OCI-LY1 (cell line): ENCODE measurements at regions not wholly inside any gene's neighbourhood (a gene's known extent, or its start where the extent isn't known, plus 50 kb on each side); places are given as distances from the start of the nearest gene placed in this dataset.

Source experiments
- CTCF ChIP-seq: fragments of 200-600 bp; sonication (generic), shearing (Covaris generic); IDR thresholded peaks from 2 replicates; pipeline ENCODE4 v1.5.1; 2017; ENCODE audit warnings: mild to moderate bottlenecking, antibody characterized with exemption, low read length, moderate library complexity, mixed read lengths
- EZH2 ChIP-seq: fragments of 200-600 bp; sonication (generic), shearing (Covaris generic); IDR thresholded peaks from 2 replicates; pipeline ENCODE4 v1.8.0; 2017; ENCODE audit warnings: borderline replicate concordance, mixed run types, mild to moderate bottlenecking, antibody characterized with exemption, low read length, moderate library complexity, mixed read lengths

- TF ChIP-seq CTCF: no peak
- no peak for TF ChIP-seq EZH2
These were observed 133.1 kb upstream of the NFIA start for GRCh38 chr1:60949154-60949825.
